A549 (cell line): ENCODE measurements at regions not wholly inside any gene's neighbourhood (a gene's known extent, or its start where the extent isn't known, plus 50 kb on each side); places are given as distances from the start of the nearest gene placed in this dataset.

Experiments used
- ATAC-seq, 2 experiments: fragments of 200-7000 bp in 1 of 2; fragments of >200 bp in 1 of 2; cut with Nextera tagmentation in 1 of 2; cut with Tn5 transposase in 1 of 2; 3 replicates each; pipeline versions ENCODE4 v1.8.0 to v1.9.1; 2018 to 2020; ENCODE audit warnings: mild to moderate bottlenecking in 1 of 2, moderate library complexity in 1 of 2
- CTCF ChIA-PET: fragments of 300-600 bp; sonication (Branson Sonifier 250); formaldehyde crosslinking; extraction: SDS; loops from one replicate; lab custom pipeline; 2021; ENCODE audit warnings: antibody characterized with exemption, inconsistent platforms; lab: Yijun Ruan, JAX
- POLR2A ChIA-PET: fragments of 350-600 bp; formaldehyde crosslinking; extraction: SDS; loops from one replicate; lab custom pipeline; 2021; ENCODE audit warnings: antibody characterized with exemption, inconsistent platforms; lab: Yijun Ruan, JAX
- DNase-seq, 2 experiments: peaks; one replicate each; pipeline versions ENCODE4 v3.0.0 to v3.0.0-alpha.2; 2011 to 2016; ENCODE audit warnings: low read depth in 1 of 2, low spot score in 1 of 2
- FAIRE-seq: peaks from 2 replicates; lab custom pipeline; 2011; peaks lifted over from hg19 to GRCh38; lab: Jason Lieb, UNC
- H3K27ac ChIP-seq, 2 experiments: fragments of >200 bp; sonication (Bioruptor Twin); formaldehyde crosslinking; 3 replicates each; pipeline ENCODE4 v1.5.1; 2016 to 2017
- H3K4me1 ChIP-seq: fragments of >200 bp; sonication (Bioruptor Twin); formaldehyde crosslinking; 3 replicates; pipeline ENCODE4 v1.6.1; 2016
- H3K4me2 ChIP-seq: fragments of >200 bp; sonication (Bioruptor Twin); formaldehyde crosslinking; 3 replicates; pipeline ENCODE4 v1.6.1; 2016
- H3K4me3 ChIP-seq: fragments of >200 bp; sonication (Bioruptor Twin); formaldehyde crosslinking; 3 replicates; pipeline ENCODE4 v1.5.1; 2016
- H3K9me3 ChIP-seq: fragments of >200 bp; sonication (Bioruptor Twin); formaldehyde crosslinking; 3 replicates; pipeline ENCODE4 v1.6.1; 2016
- CBX8 ChIP-seq: fragments of 200-600 bp; sonication (generic); IDR thresholded peaks from 2 replicates; pipeline ENCODE4 v1.6.1; 2016
- CEBPB ChIP-seq, 2 experiments: fragments of >200 bp in 1 of 2; sonication (Bioruptor Twin) in 1 of 2; formaldehyde crosslinking in 1 of 2; IDR thresholded peaks; 2 replicates each; pipeline ENCODE4 v1.6.1; 2012 to 2016
- CHD2 ChIP-seq: fragments of 150-350 bp; IDR thresholded peaks from 2 replicates; pipeline ENCODE4 v1.6.1; 2014; ENCODE audit warnings: low read length; ENCODE audit not compliant: partially characterized antibody
- EHF ChIP-seq: fragments of 250-450 bp; sonication (Bioruptor Pico); IDR thresholded peaks from 2 replicates; pipeline ENCODE4 v1.5.0; 2020; ENCODE audit warnings: mild to moderate bottlenecking
- FOSB ChIP-seq: fragments of 250-450 bp; sonication (Bioruptor Pico); IDR thresholded peaks from 2 replicates; pipeline ENCODE4 v1.5.0; 2020; ENCODE audit warnings: mild to moderate bottlenecking, moderate library complexity
- FOSL2 ChIP-seq, 2 experiments: fragments of 450-650 bp in 1 of 2; fragments of >200 bp in 1 of 2; sonication (Bioruptor Twin) in 1 of 2; formaldehyde crosslinking; IDR thresholded peaks; 2 replicates each; pipeline versions ENCODE4 v1.5.0 to v1.6.1; 2016 to 2020; ENCODE audit warnings: mild to moderate bottlenecking in 1 of 2, moderate library complexity in 1 of 2
- HES2 ChIP-seq: fragments of >200 bp; sonication (Bioruptor Twin); formaldehyde crosslinking; IDR thresholded peaks from 2 replicates; pipeline ENCODE4 v1.6.1; 2016
- HEYL ChIP-seq: fragments of 250-450 bp; sonication (Bioruptor Pico); IDR thresholded peaks from 2 replicates; pipeline ENCODE4 v1.8.0; 2021; ENCODE audit warnings: mild to moderate bottlenecking, moderate library complexity
- HMGXB4 ChIP-seq: fragments of 250-450 bp; sonication (Bioruptor Pico); IDR thresholded peaks from 2 replicates; pipeline ENCODE4 v1.5.0; 2021; ENCODE audit warnings: mild to moderate bottlenecking, moderate library complexity, borderline replicate concordance
- HOXA7 ChIP-seq: fragments of 250-450 bp; sonication (Bioruptor Pico); IDR thresholded peaks from 2 replicates; pipeline ENCODE4 v1.5.0; 2020; ENCODE audit warnings: mild to moderate bottlenecking, moderate library complexity
- JUN ChIP-seq, 2 experiments: fragments of >200 bp; sonication (Bioruptor Twin); formaldehyde crosslinking; IDR thresholded peaks; 2 replicates in 1 of 2; 3 replicates in 1 of 2; pipeline ENCODE4 v1.6.1; 2016 to 2017
- MAFK ChIP-seq: fragments of 450-650 bp; IDR thresholded peaks from 2 replicates; pipeline ENCODE4 v1.6.1; 2014; ENCODE audit not compliant: partially characterized antibody
- MAZ ChIP-seq: fragments of 150-350 bp; IDR thresholded peaks from 2 replicates; pipeline ENCODE4 v1.6.1; 2014; ENCODE audit warnings: antibody characterized with exemption, low read depth, low read length, borderline replicate concordance
- NFE2L2 ChIP-seq: fragments of 150-350 bp; conservative IDR thresholded peaks from 2 replicates; pipeline ENCODE4 v1.6.1; 2014; ENCODE audit warnings: low read length
- PBX3 ChIP-seq: IDR thresholded peaks from 2 replicates; pipeline ENCODE4 v1.6.1; 2012
- POLR2AphosphoS2 ChIP-seq: conservative IDR thresholded peaks from 2 replicates; pipeline ENCODE4 v1.6.1; 2012; ENCODE audit warnings: low read length, improper control_type of control experiment, inconsistent platforms
- RARB ChIP-seq: fragments of 250-450 bp; sonication (Bioruptor Pico); IDR thresholded peaks from 2 replicates; pipeline ENCODE4 v1.8.0; 2021; ENCODE audit warnings: mild to moderate bottlenecking, moderate library complexity
- REST ChIP-seq: fragments of 200-600 bp; sonication (generic); IDR thresholded peaks from 2 replicates; pipeline ENCODE4 v1.6.1; 2016; ENCODE audit warnings: antibody characterized with exemption, mild to moderate bottlenecking, moderate library complexity
- RFX5 ChIP-seq: fragments of 450-650 bp; IDR thresholded peaks from 2 replicates; pipeline ENCODE4 v1.7.1; 2014; ENCODE audit warnings: antibody characterized with exemption, mild to moderate bottlenecking, moderate library complexity
- RNF2 ChIP-seq: fragments of 200-600 bp; sonication (generic); IDR thresholded peaks from 2 replicates; pipeline ENCODE4 v1.6.1; 2016; ENCODE audit warnings: low read depth, mild to moderate bottlenecking, antibody characterized with exemption, moderate library complexity, borderline replicate concordance
- SMC3 ChIP-seq: fragments of >200 bp; sonication (Bioruptor Twin); formaldehyde crosslinking; IDR thresholded peaks from 3 replicates; pipeline ENCODE4 v1.6.1; 2018; ENCODE audit warnings: inconsistent platforms
- TP53 ChIP-seq: fragments of 250-450 bp; sonication (Bioruptor Pico); IDR thresholded peaks from 2 replicates; pipeline ENCODE4 v1.5.0; 2021; ENCODE audit warnings: mild to moderate bottlenecking, moderate library complexity
- WGBS: methylation state at CpG from one replicate; pipeline ENCODE4 v1.1.6; 2017; ENCODE audit errors: missing lambda C conversion rate; 5-methylcytosine and 5-hydroxymethylcytosine counted together

GRCh38 chr18:68417166-68417799 lies 297.6 kb downstream of the TMX3 start:
- no peak for DNase-seq
- POLR2A ChIA-PET: no interaction called here
- TF ChIP-seq HOXA7 (CRISPR knock-in tag) (no peak), NFE2L2 (no peak), FOSL2 (IDR thresholded peaks at IDR 0.05) (no peak), FOSL2 (CRISPR knock-in tag; IDR thresholded peaks at IDR 0.05) (peak; percentile 40; the same call in 1 of the 2 replicates), JUN (IDR thresholded peaks at IDR 0.05) (no peak), REST (no peak), PBX3 (no peak), HEYL (CRISPR knock-in tag) (no peak), POLR2AphosphoS2 (no peak), MAZ (no peak), CBX8 (no peak), EHF (CRISPR knock-in tag) (no peak), CHD2 (no peak), HES2 (no peak), RNF2 (no peak), MAFK (peak; percentile 10), SMC3 (no peak), HMGXB4 (CRISPR knock-in tag) (no peak)

GRCh38 chr18:68414407-68414806 lies 300.5 kb downstream of the TMX3 start:
- Histone ChIP-seq H3K4me3 (no peak overlapping the region), H3K4me1 (no peaks in the 10 kb centered on the region), H3K9me3 (no peaks in the 10 kb centered on the region), H3K4me2 (no peak overlapping the region), H3K27ac (no peak overlapping the region)
- no peak for ATAC-seq
- CTCF ChIA-PET: no interaction called here
- POLR2A ChIA-PET: no interaction called here
- no peak for DNase-seq
- FAIRE-seq: no peak
- TF ChIP-seq RFX5 (no peak), FOSB (CRISPR knock-in tag) (no peak), FOSL2 (IDR thresholded peaks at IDR 0.05) (no peak), FOSL2 (CRISPR knock-in tag; IDR thresholded peaks at IDR 0.05) (no peak), TP53 (CRISPR knock-in tag) (no peak), RARB (CRISPR knock-in tag) (no peak), CEBPB (IDR thresholded peaks at IDR 0.05) (no peak), PBX3 (no peak)
- WGBS: 0% methylated on average over 2 of the region's 2 CpGs

More at GRCh38 chr18:68417166-68417799, 297.6 kb downstream of the TMX3 start:
- ATAC-seq (no peak), FAIRE-seq (no peak)
- H3K27ac ChIP-seq: no peak overlapping the region
- H3K4me3 ChIP-seq: no peak overlapping the region
- WGBS: 4% methylated on average over 2 of the region's 2 CpGs
- CTCF ChIA-PET: no interaction called here
- H3K4me2 ChIP-seq: no peak overlapping the region
- no peaks in the 10 kb centered on the region for H3K4me1 ChIP-seq
- H3K9me3 ChIP-seq: no peaks in the 10 kb centered on the region
